ENCODE measurements at regions not wholly inside any gene's neighbourhood (a gene's known extent, or its start where the extent isn't known, plus 50 kb on each side); places are given as distances from the start of the nearest gene placed in this dataset.

- intact Hi-C loops (cut with DNase I): no loop called here
- no peak overlapping the region for H3K4me3 ChIP-seq
- TF ChIP-seq CTCF (IDR thresholded peaks at IDR 0.05): no peak
- no peak for TF ChIP-seq POLR2A (IDR thresholded peaks at IDR 0.05)
- TF ChIP-seq EP300 (IDR thresholded peaks at IDR 0.05): no peak
- DNase-seq: no peak
- no peaks in the 10 kb centered on the region for H3K4me1 ChIP-seq (ENCODE audit: insufficient read depth)
- H3K9me3 ChIP-seq: no peaks in the 10 kb centered on the region
- H3K36me3 ChIP-seq: no peaks in the 10 kb centered on the region
- no peak overlapping the region for H3K27ac ChIP-seq
- no peaks in the 10 kb centered on the region for H3K27me3 ChIP-seq
- 75 to 82% (median 76%) methylated on average over 2 of the region's 2 CpGs for WGBS, 3 donors
Observed at GRCh38 chr7:41114691-41115090, 588.2 kb downstream of the INHBA start.

GRCh38 chr7:41114131-41114530 is 588.8 kb downstream of the INHBA start:
- Histone ChIP-seq H3K36me3 (no peaks in the 10 kb centered on the region), H3K27ac (no peak overlapping the region), H3K4me1 (ENCODE audit: insufficient read depth) (no peaks in the 10 kb centered on the region), H3K9me3 (no peaks in the 10 kb centered on the region), H3K4me3 (no peak overlapping the region), H3K27me3 (no peaks in the 10 kb centered on the region)
- intact Hi-C loops (cut with DNase I): no loop called here
- 23 to 33% (median 26%) methylated on average over 1 of the region's 1 CpG for WGBS, 3 donors
- TF ChIP-seq CTCF (IDR thresholded peaks at IDR 0.05): no peak
- no peak for TF ChIP-seq EP300 (IDR thresholded peaks at IDR 0.05)
- TF ChIP-seq POLR2A (IDR thresholded peaks at IDR 0.05): no peak
- no peak for DNase-seq

- H3K36me3 ChIP-seq: no peaks in the 10 kb centered on the region
Observed at GRCh38 chr7:41113719-41114118, 589.2 kb downstream of the INHBA start.

GRCh38 chr7:41110186-41110585 is 592.7 kb downstream of the INHBA start:
- DNase-seq: no peak
- H3K36me3 ChIP-seq: no peaks in the 10 kb centered on the region
- TF ChIP-seq CTCF (IDR thresholded peaks at IDR 0.05) (no peak), EP300 (IDR thresholded peaks at IDR 0.05) (no peak), POLR2A (IDR thresholded peaks at IDR 0.05) (no peak)
- no peaks in the 10 kb centered on the region for H3K9me3 ChIP-seq
- WGBS, 3 donors: 88 to 98% (median 95%) methylated on average over 1 of the region's 1 CpG
- intact Hi-C loops (cut with DNase I): no loop called here
- no peak overlapping the region for H3K27ac ChIP-seq
- H3K4me3 ChIP-seq: no peak overlapping the region
- no peaks in the 10 kb centered on the region for H3K27me3 ChIP-seq
- no peaks in the 10 kb centered on the region for H3K4me1 ChIP-seq (ENCODE audit: insufficient read depth)

More at GRCh38 chr7:41113719-41114118, 589.2 kb downstream of the INHBA start:
- Histone ChIP-seq H3K27me3 (no peaks in the 10 kb centered on the region), H3K27ac (no peak overlapping the region), H3K4me1 (ENCODE audit: insufficient read depth) (no peaks in the 10 kb centered on the region), H3K4me3 (no peak overlapping the region), H3K9me3 (no peaks in the 10 kb centered on the region)
- DNase-seq: no peak
- TF ChIP-seq CTCF (IDR thresholded peaks at IDR 0.05): no peak
- no peak for TF ChIP-seq EP300 (IDR thresholded peaks at IDR 0.05)
- TF ChIP-seq POLR2A (IDR thresholded peaks at IDR 0.05): no peak
- intact Hi-C loops (cut with DNase I): no loop called here

- H3K4me1 ChIP-seq (ENCODE audit: insufficient read depth): no peaks in the 10 kb centered on the region
- H3K36me3 ChIP-seq: no peaks in the 10 kb centered on the region
- intact Hi-C loops (cut with DNase I): no loop called here
- no peak overlapping the region for H3K4me3 ChIP-seq
- DNase-seq: no peak
- no peaks in the 10 kb centered on the region for H3K27me3 ChIP-seq
- no peaks in the 10 kb centered on the region for H3K9me3 ChIP-seq
- H3K27ac ChIP-seq: no peak overlapping the region
- TF ChIP-seq EP300 (IDR thresholded peaks at IDR 0.05) (no peak), CTCF (IDR thresholded peaks at IDR 0.05) (no peak), POLR2A (IDR thresholded peaks at IDR 0.05) (no peak)
Observed at GRCh38 chr7:41108821-41109220, 594.1 kb downstream of the INHBA start.
